ENCODE measurements at regions not wholly inside any gene's neighbourhood (a gene's known extent, or its start where the extent isn't known, plus 50 kb on each side); places are given as distances from the start of the nearest gene placed in this dataset.

DNA sequence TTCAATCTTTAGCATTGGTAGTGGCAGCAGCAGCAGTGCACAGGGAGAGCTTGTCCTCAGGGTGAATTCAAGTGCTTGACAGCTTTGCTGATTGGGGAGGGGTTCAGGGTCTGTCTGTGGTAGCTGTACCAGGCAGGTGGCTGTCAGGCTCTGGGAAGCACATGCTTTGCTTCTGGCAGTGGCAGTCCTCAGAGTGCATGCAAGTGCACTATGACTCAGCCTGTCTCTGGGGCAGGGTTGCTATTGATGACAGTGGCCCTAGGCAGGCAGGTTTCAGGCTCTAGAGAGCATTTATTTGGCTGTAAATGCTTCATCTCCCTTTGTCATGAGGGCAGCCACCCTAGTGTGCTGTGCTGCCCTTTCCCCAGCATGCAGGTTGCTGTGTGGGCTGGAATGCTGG is 251.9 kb upstream of the LRRC7 start:
- TF ChIP-seq, protein P1, sequence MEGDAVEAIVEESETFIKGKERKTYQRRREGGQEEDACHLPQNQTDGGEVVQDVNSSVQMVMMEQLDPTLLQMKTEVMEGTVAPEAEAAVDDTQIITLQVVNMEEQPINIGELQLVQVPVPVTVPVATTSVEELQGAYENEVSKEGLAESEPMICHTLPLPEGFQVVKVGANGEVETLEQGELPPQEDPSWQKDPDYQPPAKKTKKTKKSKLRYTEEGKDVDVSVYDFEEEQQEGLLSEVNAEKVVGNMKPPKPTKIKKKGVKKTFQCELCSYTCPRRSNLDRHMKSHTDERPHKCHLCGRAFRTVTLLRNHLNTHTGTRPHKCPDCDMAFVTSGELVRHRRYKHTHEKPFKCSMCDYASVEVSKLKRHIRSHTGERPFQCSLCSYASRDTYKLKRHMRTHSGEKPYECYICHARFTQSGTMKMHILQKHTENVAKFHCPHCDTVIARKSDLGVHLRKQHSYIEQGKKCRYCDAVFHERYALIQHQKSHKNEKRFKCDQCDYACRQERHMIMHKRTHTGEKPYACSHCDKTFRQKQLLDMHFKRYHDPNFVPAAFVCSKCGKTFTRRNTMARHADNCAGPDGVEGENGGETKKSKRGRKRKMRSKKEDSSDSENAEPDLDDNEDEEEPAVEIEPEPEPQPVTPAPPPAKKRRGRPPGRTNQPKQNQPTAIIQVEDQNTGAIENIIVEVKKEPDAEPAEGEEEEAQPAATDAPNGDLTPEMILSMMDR (IDR thresholded peaks at IDR 0.05): no peak
- no peak for TF ChIP-seq POLR2A (IDR thresholded peaks at IDR 0.05)
